DOHH2 (cell line): ENCODE measurements at regions not wholly inside any gene's neighbourhood (a gene's known extent, or its start where the extent isn't known, plus 50 kb on each side); places are given as distances from the start of the nearest gene placed in this dataset.

Experiments
- H3F3A ChIP-seq: fragments of 200-600 bp; sonication (generic), shearing (Covaris generic); 2 replicates; pipeline ENCODE4 v1.6.0; 2016; ENCODE audit warnings: antibody characterized with exemption, mild to moderate bottlenecking; ENCODE audit not compliant: control insufficient read depth, insufficient read depth
- H3K27ac ChIP-seq: fragments of 200-600 bp; sonication (generic); 2 replicates; pipeline ENCODE4 v1.5.1; 2014; ENCODE audit warnings: low read depth, mild to moderate bottlenecking, low read length, moderate library complexity
- H3K27me3 ChIP-seq: fragments of 200-600 bp; sonication (generic); 2 replicates; pipeline ENCODE4 v1.6.1; 2014; ENCODE audit warnings: mild to moderate bottlenecking, low read length, mixed read lengths; ENCODE audit not compliant: control insufficient read depth
- H3K36me3 ChIP-seq: fragments of 200-600 bp; sonication (generic); 2 replicates; pipeline ENCODE4 v1.6.1; 2014; ENCODE audit warnings: mild to moderate bottlenecking, low read length, moderate library complexity, mixed read lengths; ENCODE audit not compliant: control insufficient read depth
- H3K4me1 ChIP-seq: fragments of 200-600 bp; sonication (generic); 2 replicates; pipeline ENCODE4 v1.6.1; 2014; ENCODE audit warnings: mild to moderate bottlenecking, low read length, mixed read lengths; ENCODE audit not compliant: control insufficient read depth
- H3K4me2 ChIP-seq: fragments of 200-600 bp; sonication (generic); 2 replicates; pipeline ENCODE4 v1.6.0; 2014; ENCODE audit warnings: mild to moderate bottlenecking, low read length, moderate library complexity
- H3K4me3 ChIP-seq: fragments of 200-600 bp; sonication (generic); 2 replicates; pipeline ENCODE4 v1.5.1; 2014; ENCODE audit warnings: mild to moderate bottlenecking, low read length, mixed read lengths
- H3K79me2 ChIP-seq: fragments of 200-600 bp; sonication (generic); 2 replicates; pipeline ENCODE4 v1.6.1; 2014; ENCODE audit warnings: mild to moderate bottlenecking, low read length, mixed read lengths; ENCODE audit not compliant: control insufficient read depth
- H3K9me2 ChIP-seq: fragments of 200-600 bp; sonication (generic); replicated peaks from 2 replicates; pipeline ENCODE4 v1.6.1; 2014; ENCODE audit warnings: mild to moderate bottlenecking, low read length, mixed read lengths; ENCODE audit not compliant: control insufficient read depth
- H3K9me3 ChIP-seq: fragments of 200-600 bp; sonication (generic); 2 replicates; pipeline ENCODE4 v1.6.1; 2014; ENCODE audit warnings: antibody characterized with exemption, low read length, mixed read lengths; ENCODE audit not compliant: control insufficient read depth, insufficient read depth
- H4K20me1 ChIP-seq: fragments of 200-600 bp; sonication (generic); 2 replicates; pipeline ENCODE4 v1.6.0; 2014; ENCODE audit warnings: low read depth, mild to moderate bottlenecking, antibody characterized with exemption, low read length, moderate library complexity; ENCODE audit not compliant: control insufficient read depth, insufficient read depth
- CTCF ChIP-seq: fragments of 200-600 bp; sonication (generic); IDR thresholded peaks from one replicate; pipeline ENCODE4 v1.5.1; 2014; ENCODE audit warnings: antibody characterized with exemption, mild to moderate bottlenecking, low read depth, low read length; ENCODE audit not compliant: poor library complexity, severe bottlenecking
- EZH2phosphoT487 ChIP-seq: fragments of 200-600 bp; sonication (generic); IDR thresholded peaks from 2 replicates; pipeline ENCODE4 v1.6.1; 2017; ENCODE audit warnings: borderline replicate concordance, mild to moderate bottlenecking, antibody characterized with exemption, low read length, moderate library complexity, mixed read lengths

GRCh38 chr1:96927125-96927524 lies 205.5 kb downstream of the PTBP2 start:
- Histone ChIP-seq H3K27ac (no peak overlapping the region), H3K4me1 (no peaks in the 10 kb centered on the region), H4K20me1 (no peaks in the 10 kb centered on the region), H3K27me3 (no peaks in the 10 kb centered on the region), H3K79me2 (no peaks in the 10 kb centered on the region), H3K9me2 (no peaks in the 10 kb centered on the region), H3K36me3 (no peaks in the 10 kb centered on the region), H3K9me3 (peaks cover 4% of the 10 kb centered on the region; the same call in 1 of the 2 replicates), H3K4me2 (no peak overlapping the region), H3F3A (no peaks in the 10 kb centered on the region), H3K4me3 (no peak overlapping the region)
- TF ChIP-seq CTCF, result no peak
- TF ChIP-seq EZH2phosphoT487, result no peak

GRCh38 chr1:96931136-96931535 lies 209.6 kb downstream of the PTBP2 start:
- Histone ChIP-seq H3K4me2 (no peak overlapping the region), H4K20me1 (no peaks in the 10 kb centered on the region), H3K4me3 (no peak overlapping the region), H3K9me2 (no peaks in the 10 kb centered on the region), H3K79me2 (no peaks in the 10 kb centered on the region), H3K9me3 (no peaks in the 10 kb centered on the region), H3F3A (no peaks in the 10 kb centered on the region), H3K27me3 (no peaks in the 10 kb centered on the region), H3K36me3 (no peaks in the 10 kb centered on the region), H3K27ac (no peak overlapping the region), H3K4me1 (no peaks in the 10 kb centered on the region)
- TF ChIP-seq EZH2phosphoT487, result no peak

DNA sequence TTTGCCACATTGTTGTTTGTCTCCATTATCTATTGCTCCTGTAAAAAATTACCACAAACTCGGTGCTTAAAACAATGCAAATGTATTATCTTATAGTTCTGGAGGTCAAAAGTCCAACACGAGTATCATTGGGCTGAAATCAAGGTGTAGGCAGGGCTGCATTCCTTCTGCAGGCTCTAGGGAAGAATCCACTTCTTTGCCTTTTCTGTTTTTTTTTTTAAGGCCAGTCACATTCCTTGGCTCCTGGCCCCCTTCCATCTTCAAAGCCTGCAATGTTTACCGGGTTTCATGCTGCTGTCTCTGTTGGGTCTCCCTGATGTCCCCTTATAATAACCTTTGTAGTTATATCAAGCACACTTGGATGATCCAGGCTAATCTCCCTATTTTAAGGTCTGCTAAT lies 212.7 kb downstream of the PTBP2 start:
- Histone ChIP-seq H3K4me1 (no peaks in the 10 kb centered on the region), H3K27ac (no peak overlapping the region), H4K20me1 (no peaks in the 10 kb centered on the region), H3K79me2 (no peaks in the 10 kb centered on the region), H3K27me3 (no peaks in the 10 kb centered on the region), H3K36me3 (no peaks in the 10 kb centered on the region), H3K4me2 (no peak overlapping the region), H3K4me3 (no peak overlapping the region), H3K9me3 (no peaks in the 10 kb centered on the region), H3F3A (no peaks in the 10 kb centered on the region), H3K9me2 (no peaks in the 10 kb centered on the region)
- no peak for TF ChIP-seq EZH2phosphoT487
- TF ChIP-seq CTCF, result no peak

DNA sequence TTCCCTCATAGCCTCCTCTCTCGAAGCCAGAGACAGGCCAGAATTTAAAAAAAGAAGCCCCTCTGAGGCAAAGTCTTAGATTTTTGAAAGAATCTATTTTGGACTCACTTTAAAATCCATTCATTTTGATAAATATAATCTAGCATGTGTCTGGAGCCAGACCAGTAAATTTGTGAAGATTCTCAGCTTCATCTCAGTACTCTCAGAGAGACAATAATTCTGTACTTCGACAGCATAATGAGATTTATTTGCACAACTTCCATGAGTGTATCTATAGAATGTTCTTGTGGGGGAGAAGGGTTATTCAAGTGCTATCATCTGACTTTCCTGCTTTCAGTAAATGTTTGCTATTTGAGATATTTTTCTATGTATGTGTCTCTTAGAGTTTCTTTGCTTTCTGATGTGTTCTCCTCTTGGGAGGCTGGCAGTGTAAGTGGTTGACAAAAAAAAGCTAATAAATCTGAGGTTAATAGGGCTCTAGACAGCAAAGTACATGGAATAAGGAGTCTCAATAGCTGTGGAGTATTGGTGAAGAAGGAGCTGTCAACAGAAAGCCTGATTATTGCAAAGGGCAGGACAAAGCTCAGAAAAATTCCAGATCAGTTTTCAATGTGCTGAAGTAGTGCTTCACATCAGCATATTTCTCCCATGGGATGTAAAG lies 223.0 kb downstream of the PTBP2 start:
- no peaks in the 10 kb centered on the region for H3K9me2 ChIP-seq
- H3K4me3 ChIP-seq, result no peak overlapping the region
- no peaks in the 10 kb centered on the region for H3K9me3 ChIP-seq
- H3K27ac ChIP-seq, result no peak overlapping the region
- H3F3A ChIP-seq, result no peaks in the 10 kb centered on the region
- no peaks in the 10 kb centered on the region for H4K20me1 ChIP-seq
- no peaks in the 10 kb centered on the region for H3K4me1 ChIP-seq
- no peaks in the 10 kb centered on the region for H3K27me3 ChIP-seq
- TF ChIP-seq CTCF, result no peak
- no peak for TF ChIP-seq EZH2phosphoT487
- no peak overlapping the region for H3K4me2 ChIP-seq
- no peaks in the 10 kb centered on the region for H3K36me3 ChIP-seq
- no peaks in the 10 kb centered on the region for H3K79me2 ChIP-seq
